ENCODE measurements at regions not wholly inside any gene's neighbourhood (a gene's known extent, or its start where the extent isn't known, plus 50 kb on each side); places are given as distances from the start of the nearest gene placed in this dataset.
"Not testable (repeated sequence)": the region's sequence is repeated elsewhere in the genome, so short reads cannot be mapped to it uniquely, and the experiment has no call there.

DNA sequence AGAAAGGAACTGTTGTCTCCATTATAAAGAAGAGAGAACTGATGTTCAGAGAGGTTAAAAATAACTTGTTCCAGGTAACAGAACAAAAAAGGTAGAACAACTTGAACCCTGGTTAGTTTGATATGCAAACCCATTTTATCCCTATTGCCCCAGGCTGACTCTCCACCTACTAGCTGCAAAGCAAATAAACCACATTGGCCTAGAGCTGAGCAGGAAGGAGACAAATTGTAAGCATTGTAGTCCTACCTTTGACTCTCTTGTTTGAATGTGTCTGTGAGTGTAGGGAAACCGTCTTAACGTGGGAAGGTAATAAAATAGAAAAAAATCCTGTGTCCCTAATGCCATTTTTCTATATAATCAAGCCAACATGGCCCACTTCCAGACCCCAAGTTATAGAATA is 126.4 kb downstream of the CCER1 start:
- DNase-seq, result no peak

GRCh38 chr12:90827567-90827966 is 127.4 kb downstream of the CCER1 start:
- no peak for DNase-seq

DNA sequence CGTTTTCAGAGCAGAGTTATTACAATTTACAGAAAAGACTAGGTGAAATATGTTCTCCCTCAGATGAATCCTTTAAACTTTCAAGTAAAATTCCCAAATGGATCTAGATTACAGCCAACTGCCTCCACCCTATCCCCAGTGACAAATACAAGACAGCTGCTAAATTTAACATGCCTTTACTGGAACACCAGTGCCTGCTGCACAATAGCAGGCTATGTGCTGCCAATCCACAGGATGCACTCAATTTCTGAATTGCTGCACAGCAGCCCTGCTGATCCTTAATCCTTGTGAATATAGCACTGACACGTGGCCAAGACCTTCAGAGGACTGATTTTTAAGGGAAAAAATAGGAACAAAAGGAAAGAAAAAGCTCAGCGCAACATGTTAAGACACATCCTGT is 128.9 kb downstream of the CCER1 start:
- no peak for DNase-seq

DNA sequence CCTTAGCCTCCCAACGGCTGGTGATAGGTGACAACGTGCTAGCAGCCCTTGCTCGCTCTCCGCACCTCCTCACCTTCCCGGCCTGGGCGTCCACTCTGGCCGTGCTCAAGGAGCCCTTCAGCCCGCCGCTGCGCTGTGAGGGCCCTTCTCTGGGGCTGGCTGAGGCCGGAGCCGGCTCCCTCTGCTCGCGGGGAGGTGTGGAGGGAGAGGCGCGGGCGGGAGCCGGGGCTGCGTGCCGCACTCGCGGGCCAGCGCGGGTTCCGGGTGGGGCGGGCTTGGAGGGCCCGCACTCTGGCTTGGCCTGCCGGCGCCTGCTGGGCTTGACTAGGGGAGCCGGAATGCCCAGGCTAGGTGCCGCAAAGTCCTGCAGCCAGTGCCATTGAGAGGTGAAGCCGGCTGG is 131.1 kb downstream of the CCER1 start:
- DNase-seq, result no peak

DNA sequence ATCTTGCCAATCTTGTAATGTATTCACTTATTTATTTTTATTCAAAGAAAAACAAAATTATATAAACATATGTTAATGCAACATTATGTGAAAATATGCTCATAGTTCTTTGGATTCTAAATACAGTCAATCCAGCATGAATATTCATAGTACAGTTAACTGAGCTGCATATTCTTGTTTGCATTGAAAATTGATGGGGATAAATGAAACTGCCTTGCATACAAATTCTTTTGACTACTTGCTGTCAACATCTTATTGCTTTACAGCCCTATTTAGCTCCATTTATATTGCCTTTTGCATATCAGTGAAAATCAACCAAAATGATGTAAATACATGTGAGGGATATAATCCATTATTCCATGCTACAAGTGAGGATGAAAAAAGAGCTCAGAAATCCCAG is 135.3 kb downstream of the CCER1 start:
- DNase-seq, result no peak

GRCh38 chr12:90816353-90817089 is 138.5 kb downstream of the CCER1 start:
- DNase-seq, result no peak

GRCh38 chr12:90809940-90810339 is 145.0 kb downstream of the CCER1 start:
- no peak for DNase-seq

GRCh38 chr12:90808568-90808967 is 146.4 kb downstream of the CCER1 start:
- DNase-seq, result no peak

DNA sequence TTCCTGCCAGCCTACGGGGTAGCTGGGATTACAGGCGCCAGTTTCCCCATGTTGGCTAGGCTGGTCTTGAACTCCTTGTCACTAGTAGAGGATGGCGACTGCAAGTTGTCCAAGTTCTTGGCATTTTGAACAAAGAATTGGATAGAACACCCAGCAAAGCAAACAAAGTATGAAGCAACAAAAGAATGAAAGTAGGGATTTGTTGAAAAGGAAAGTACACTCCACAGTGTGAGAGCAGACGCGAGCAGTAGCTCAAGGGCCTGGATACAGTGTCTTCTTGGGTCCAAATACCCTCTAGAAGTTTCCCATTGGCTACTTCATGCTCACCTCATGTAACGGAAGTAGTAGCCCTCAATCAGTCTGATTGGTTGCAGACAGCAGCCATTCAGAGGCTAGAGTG is 152.2 kb downstream of the CCER1 start:
- no peak for DNase-seq

DNA sequence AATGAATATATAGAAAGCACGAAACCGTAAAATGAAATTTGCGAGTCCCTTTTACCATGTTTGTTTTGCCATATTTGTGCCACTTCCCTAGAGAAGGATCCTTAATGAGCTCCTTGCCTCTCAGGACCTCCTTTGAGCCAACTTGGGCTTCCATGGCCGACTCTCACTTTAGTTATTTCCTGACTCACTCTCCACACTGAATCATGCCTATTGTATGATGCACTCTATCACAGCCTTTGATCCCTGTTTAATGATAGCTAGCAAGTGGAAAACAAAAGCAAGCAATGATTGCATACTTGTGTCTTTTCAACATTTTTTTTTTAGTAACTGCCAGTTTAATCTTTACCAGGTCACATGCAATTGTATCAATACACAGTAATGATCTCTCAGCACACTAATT is 153.2 kb downstream of the CCER1 start:
- no peak for DNase-seq

GRCh38 chr12:90794212-90794611 is 160.8 kb downstream of the CCER1 start:
- no peak for DNase-seq

GRCh38 chr12:90792718-90793117 is 162.3 kb downstream of the CCER1 start:
- not testable (repeated sequence) for DNase-seq

DNA sequence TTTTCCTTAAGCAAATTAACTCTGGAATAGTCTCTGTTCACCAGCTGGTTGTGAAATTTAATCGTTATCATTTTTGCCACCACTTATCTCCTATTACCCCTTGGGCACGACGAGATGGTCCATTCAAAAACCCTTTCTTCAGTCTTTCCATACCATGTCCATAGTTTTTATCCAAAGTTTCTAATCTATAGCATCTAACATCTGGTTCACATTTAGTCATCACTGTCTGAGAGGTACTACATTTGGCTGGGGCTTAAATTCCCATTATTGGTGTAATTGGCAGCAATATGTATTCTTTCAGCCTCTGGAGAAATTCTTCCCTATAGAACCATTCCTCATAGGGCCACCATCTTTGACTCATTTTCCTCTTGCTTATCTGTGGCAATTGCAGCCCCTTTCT is 163.5 kb downstream of the CCER1 start:
- no peak for DNase-seq

DNA sequence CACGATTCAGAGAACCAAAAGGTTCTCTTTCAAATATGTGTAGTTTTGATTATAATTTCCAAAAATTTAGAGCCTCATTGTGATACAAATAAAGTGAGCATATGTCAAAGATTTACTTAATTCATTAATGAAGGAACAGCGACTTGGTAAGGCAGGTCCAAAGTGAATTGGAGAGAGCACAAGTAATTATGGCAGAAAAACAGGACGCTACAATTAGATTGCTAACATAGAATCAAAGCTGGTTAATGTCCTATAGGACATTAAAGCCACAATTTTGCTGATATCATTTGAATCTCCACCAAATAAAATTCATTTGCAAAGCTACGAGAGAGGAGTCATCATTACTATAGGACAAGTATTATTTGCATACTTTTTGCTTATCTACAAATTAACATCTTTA is 164.2 kb downstream of the CCER1 start:
- no peak for DNase-seq

DNA sequence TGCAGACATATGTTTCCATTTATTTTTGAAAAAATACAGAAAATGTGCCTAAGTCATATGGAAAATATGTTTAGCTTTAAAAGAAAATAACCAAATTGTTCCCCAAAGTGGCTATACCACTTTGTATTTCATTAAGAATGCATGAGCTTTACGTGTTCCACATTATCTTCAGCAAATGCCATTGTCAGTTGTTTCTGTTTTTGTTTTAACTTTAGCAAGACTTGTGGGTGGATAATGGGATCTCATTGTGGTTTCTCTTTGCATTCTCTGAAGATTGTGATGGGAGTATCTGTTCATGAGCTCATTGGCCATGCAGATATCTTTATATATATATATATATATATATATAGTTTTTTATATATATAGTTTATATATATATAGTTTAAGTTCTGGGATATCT is 181.5 kb downstream of the CCER1 start:
- DNase-seq, result no peak

DNA sequence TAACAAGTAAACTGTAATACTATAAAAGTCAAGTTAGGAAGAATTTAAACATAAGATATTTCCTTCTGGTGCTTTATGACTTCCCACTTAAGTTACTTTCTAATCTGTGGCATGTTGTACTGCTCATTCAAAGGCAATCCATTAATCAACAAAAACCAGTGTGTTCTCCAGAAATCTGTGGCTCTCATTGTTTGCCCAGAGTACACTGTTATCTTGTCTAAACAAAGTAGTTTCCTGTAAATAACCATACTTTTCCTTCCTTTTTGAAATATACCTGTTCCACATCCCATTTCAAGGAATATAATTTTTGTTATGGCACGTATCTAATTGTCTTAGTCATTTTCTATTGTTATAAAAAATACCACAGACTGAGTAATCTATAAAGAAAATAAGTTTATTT is 184.1 kb downstream of the CCER1 start:
- DNase-seq, result no peak

- no peak for DNase-seq
These were observed 197.0 kb downstream of the CCER1 start for GRCh38 chr12:90757957-90758356.

DNA sequence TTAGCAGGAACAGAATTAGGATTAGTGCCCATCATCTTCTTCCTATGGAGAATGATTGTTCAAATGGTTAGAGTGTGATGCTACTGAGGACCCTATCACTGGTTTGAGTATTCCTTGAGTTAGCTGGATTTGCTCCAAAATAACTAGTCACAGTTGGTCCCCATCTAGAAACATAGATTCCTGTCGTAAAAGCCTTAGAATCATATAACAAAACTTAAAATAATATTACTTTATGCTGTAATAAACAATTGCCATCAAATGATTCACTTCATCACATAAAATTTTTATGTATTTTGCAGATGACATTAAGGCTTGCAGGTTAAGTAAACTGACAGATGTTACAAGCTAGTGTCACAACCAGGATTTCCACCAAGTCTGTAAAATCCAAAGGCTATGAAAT is 209.8 kb downstream of the CCER1 start:
- no peak for DNase-seq

DNA sequence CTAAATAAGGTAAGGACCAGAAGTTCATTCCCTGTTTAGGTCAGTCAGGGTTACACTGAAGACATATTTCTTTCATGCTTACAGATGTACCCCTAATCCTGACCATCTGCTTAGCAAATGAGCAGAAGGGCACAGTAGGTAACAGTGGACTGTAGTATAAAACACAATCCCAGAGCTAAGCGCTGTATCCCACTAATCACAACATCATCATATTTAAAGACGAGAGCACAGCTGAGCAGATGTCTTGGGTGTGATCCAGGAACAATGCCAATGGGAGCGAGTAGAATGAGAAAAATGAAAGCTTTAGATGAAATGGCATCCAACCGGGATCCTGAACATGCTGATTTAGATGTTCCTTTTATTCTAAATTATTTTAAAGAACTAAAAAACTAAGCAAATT is 213.4 kb downstream of the CCER1 start:
- DNase-seq, result no peak

- no peak for DNase-seq
These were observed 225.2 kb downstream of the CCER1 start for GRCh38 chr12:90729736-90730135.

GRCh38 chr12:90712671-90713070 is 242.3 kb downstream of the CCER1 start:
- peak in 1 of 2 experiments; percentile 43 for DNase-seq

DNA sequence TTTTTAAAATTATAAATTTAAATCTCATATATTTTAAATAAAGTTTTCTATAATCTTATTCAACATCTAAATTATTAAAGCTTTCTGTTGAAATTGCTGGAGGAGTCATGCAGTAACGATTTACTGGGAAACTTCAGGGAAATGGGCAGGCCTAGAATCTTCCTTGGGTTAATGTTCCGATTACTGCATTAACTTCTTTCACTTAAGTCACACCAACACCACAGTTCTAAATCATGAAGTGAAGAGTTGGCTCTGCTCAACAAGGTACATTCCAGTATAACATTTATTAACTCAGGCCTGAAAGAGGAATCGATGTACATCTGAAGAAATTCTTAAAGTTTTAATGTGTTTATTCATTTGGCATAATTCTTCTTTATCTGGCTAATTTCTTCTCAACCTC is 244.3 kb downstream of the CCER1 start:
- DNase-seq, result no peak

DNA sequence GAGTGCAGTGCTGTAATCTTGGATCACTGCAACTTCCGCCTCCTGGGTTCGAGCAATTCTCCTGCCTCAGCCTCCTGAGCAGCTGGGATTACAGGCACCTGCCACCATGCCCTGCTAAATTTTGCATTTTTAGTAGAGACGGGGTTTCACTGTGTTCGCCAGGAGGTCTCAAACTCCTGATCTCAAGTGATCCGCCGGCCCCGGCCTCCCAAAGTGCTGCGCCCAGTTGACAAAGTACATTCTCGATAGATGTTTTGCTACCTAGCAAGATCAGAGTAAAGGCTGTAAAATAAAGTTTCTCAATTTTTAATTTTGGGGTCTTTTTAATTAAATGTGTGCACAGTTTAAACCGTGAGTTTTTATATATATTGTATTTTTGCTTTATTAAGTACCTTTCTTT is 248.9 kb downstream of the CCER1 start:
- DNase-seq, result no peak

- peak in 1 of 2 experiments; percentile 22 for DNase-seq
These were observed 259.6 kb downstream of the CCER1 start for GRCh38 chr12:90695415-90695814.

GRCh38 chr12:90690120-90690519 is 264.9 kb downstream of the CCER1 start:
- no peak for DNase-seq
